Suppressor macrophage treated with lipopolysaccharide for 4 hours (primary cell): ENCODE measurements at regions not wholly inside any gene's neighbourhood (a gene's known extent, or its start where the extent isn't known, plus 50 kb on each side); places are given as distances from the start of the nearest gene placed in this dataset.
"Not testable (repeated sequence)": the region's sequence is repeated elsewhere in the genome, so short reads cannot be mapped to it uniquely, and the experiment has no call there.

ENCODE experiments used
- DNase-seq: peaks from one replicate; pipeline ENCODE4 v3.0.0-alpha.2; 2020

- DNase-seq: not testable (repeated sequence)
These were observed 748.5 kb downstream of the EPHA4 start for GRCh38 chr2:220823590-220823989.

- DNase-seq: no peak
These were observed 738.7 kb downstream of the EPHA4 start for GRCh38 chr2:220833446-220833845.

DNA sequence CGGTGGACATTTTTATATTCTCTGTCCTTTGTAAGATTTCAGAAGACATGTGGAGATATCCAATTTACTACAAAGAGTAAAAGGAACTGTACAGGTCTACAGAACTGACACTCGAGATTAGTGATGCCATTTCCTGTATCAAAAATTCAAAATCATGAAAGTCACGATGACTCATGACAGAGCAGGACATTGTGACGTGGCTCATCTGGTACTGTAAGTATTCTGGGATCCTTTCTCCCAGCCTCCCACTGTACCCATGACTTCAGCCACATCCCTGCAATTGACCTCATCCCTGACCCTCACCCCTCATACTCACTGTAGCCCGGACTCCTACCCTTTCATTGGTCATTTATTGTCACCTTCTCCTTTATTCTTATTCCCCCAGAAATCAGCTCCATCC, 736.5 kb downstream of the EPHA4 start:
- no peak for DNase-seq

- no peak for DNase-seq
These were observed 734.9 kb downstream of the EPHA4 start for GRCh38 chr2:220837226-220837625.

DNA sequence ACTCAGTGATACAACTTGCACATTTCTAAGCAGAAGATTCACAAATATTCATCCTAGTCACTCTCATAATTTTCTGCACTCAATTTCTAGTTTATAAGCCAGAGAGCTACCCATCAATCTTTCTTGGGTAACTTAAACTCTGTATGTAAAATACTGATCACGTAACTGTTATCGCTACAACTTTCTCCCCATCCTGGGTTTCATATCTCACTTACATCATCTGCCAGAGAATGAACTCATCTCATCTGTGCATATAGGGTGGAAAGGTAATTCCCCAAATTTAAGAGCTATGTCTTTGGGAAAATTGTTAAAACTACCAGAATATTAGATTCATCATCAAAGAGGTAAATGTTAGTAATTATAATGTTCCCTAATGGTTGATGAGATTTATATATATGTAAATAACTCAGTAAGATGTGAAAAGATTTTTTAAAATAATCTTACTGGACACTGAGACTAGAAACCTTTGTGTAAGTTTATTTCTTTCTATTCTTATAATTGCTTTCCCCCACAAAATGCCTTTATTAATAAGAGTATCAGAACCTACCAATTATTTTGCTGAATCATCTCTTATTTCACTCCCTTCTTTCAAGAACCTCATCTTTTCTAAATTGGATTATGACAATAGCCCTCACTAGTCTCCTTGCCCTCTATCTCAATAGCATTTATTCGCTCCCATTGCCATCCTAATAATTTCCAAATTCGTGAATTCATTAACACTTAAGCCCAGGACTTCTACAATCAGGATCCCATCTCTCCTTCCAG, 729.0 kb downstream of the EPHA4 start:
- DNase-seq: no peak

- DNase-seq: no peak
These were observed 726.3 kb downstream of the EPHA4 start for GRCh38 chr2:220845766-220846273.

DNA sequence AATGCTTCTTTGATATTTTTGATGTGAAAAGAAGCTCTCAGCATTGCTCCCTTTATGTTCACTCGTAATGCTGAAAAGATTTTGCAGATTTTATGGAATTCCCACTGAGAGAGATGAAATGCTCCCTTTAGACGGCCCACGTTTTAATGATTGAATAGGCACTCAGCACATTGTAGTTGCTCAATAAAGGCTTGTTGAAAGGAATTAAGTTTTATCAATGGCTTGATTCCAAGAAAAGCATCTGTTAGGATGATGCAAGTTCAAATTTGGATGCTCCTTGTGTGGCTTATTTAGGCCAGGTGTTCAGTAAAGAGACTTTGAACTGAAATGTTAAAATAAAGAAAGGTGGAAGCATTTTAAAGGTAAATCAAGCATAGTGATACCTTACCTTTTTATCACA, 725.1 kb downstream of the EPHA4 start:
- no peak for DNase-seq

DNA sequence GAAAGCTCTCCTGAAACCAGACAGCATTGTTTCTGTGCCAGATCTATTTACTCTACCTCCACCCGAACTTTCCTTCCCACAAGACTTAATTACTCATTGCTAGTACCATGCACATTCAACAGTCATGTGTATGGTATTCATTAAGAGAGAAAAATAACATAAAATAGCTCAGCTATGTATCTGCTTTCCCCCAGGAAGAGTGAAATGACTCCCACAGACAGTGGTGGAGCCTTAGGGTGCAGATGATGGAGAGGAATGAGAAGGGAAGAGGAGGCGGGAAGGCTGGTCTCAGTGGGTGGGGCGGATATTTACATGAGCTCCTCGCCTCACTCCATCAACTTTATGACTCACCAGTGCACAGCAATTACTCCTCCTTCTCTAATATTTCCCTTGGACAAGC, 724.5 kb downstream of the EPHA4 start:
- no peak for DNase-seq

- no peak for DNase-seq
These were observed 722.7 kb downstream of the EPHA4 start for GRCh38 chr2:220849433-220849832.

DNA sequence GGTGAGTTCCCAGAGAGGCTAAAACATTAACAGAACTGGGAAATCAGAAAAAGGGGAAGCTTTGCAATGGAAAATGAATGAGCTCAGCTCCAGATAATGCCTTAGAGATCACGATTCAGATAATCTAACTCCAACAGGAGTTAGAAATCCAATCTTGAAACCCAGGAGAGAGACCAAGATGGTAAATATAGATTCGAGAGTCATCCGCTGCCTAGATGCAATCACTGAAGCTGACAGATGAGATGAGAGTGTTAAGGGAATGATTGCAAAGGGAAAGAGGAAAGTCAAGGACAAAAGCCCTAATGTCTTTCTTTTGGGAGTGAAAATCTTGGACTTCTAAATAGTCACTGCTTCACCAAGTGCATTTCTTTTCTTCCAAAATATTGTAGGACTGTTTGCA, 722.0 kb downstream of the EPHA4 start:
- DNase-seq: no peak

- DNase-seq: no peak
These were observed 716.8 kb downstream of the EPHA4 start for GRCh38 chr2:220855296-220855695.

DNA sequence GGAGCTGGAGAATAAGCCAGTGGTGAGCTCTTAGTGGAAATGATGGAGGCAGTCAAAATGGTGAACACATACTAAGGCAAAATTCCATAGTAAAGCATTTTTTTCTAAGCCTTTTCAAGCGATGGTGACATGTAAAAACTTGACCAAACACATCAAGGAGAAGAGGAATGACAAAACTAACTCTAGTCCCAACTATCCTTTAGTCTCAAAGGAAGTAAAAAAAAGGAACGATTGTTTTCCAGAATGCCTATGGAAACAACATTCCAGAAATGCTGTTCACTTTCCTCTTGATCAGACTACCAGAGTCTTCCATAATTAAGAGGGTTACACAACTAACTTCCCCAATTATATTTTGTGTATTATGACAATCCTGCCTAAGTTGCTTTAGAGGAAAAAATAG, 715.6 kb downstream of the EPHA4 start:
- no peak for DNase-seq

DNA sequence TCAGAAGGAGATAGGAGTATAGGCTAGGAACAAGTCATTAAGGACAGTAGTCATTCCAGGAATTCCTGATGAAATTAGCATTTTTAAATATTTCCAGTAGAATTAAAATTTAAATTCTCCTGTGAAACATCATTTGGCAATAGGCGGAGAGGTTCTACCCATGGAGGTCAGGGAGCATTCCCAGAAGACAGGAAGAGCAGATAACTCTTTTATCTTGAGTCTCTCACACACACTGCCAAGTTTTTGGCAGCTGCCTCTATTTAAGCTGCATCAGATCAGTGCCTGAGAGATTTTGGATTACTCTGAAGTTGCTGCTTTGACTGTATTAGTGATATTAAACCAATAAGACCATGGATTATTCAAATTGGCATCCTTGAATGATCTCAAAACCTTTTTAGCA, 714.7 kb downstream of the EPHA4 start:
- no peak for DNase-seq

- no peak for DNase-seq
These were observed 714.0 kb downstream of the EPHA4 start for GRCh38 chr2:220858101-220858500.

DNA sequence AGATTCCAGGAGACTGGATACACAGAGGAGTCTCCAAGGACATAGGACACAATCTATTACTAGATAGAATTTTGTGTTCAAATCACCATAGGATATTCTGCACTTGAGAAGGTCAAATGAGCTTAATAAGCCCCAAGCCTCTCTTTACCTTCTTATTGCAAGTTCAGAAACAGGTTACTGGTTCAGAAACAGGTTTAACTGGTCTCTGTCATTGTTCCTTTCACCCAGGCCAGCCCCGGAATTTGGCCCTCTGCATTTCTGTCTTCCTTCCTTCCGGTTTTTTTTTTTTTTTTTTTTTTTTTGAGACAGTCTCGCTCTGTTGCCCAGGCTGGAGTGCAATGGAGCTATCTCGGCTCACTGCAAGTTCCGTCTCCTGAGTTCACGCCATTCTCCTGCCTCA, 700.2 kb downstream of the EPHA4 start:
- DNase-seq: no peak

- no peak for DNase-seq
These were observed 695.9 kb downstream of the EPHA4 start for GRCh38 chr2:220876080-220876824.

- no peak for DNase-seq
These were observed 694.6 kb downstream of the EPHA4 start for GRCh38 chr2:220877491-220877890.

DNA sequence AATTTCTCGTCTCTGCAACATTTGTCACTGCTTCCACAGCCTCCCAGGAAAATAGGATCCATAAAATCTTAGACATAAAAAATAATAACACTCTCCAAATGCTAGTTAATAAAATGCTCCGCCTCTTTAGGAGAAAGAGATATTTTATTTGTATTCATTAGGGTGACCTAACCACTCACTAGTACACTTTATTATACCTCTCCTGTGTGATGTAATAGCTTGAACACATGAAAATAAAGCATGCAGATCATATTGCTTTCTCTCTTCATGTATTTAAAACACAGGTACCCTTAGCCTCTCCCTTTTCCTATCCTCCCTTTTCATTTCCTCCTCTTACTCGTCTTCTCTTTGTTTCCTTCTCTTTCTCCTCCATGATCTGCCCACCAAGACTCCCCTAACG, 694.2 kb downstream of the EPHA4 start:
- no peak for DNase-seq

DNA sequence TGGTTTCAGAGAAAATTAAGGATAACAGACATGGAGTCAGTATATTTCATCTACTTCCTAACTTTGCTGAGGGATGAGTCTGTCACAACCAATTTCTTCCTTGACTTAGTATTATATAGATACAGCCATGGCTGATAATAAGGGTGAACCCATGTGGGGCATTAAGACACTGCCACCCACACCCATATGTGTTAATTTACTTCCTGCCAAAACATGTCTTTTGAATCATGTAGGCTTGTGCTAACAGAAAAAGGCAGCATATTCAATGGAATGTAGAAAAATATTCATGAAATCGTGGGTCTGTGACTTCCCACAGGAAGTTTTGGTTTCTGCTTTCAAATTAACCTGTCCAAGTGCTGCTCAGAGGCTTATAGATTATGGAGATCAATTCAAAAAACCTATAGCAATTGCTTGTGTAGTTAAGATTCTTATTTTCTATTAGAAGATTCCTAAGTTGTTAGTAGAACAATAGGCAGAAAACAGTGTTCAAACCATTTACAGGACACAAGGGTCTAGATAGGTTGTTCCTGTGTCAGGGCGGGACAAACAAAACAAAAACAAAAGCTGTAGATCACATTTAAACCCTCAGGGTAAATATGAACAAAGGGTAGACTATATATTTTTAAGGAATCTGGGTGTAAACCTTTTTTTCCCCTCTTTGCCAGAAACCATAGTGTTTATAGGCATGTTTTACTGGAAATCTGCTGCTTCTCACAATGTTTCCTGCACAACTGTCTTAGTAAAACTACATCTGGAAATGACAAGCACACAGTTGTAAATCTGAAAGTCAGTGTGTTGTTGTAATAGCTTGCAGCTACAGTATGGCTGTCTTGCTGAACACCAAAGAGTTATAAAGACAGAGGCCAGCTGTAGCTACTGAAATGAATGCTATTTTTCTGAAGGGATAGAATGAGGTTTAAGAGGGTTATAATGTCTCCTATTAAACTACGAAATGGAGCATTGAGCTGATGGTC, 691.2 kb downstream of the EPHA4 start:
- DNase-seq: no peak

DNA sequence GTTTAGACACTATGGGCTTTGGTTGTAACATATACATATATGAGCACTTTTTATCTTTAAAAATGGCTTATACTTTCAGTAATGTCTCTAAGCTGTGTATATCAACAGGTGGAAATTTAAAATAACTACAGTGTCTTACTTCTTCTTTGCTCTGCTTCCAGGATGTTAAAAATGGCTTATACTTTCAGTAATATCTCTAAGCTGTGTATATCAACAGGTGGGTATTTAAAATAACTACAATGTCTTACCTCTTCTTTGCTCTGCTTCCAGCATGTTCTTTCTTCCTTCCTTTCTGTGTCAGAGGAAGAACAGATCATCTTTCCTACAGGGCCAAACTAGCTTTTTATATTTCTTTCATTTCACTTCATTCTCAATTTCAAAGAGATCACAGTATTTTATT, 689.6 kb downstream of the EPHA4 start:
- no peak for DNase-seq

DNA sequence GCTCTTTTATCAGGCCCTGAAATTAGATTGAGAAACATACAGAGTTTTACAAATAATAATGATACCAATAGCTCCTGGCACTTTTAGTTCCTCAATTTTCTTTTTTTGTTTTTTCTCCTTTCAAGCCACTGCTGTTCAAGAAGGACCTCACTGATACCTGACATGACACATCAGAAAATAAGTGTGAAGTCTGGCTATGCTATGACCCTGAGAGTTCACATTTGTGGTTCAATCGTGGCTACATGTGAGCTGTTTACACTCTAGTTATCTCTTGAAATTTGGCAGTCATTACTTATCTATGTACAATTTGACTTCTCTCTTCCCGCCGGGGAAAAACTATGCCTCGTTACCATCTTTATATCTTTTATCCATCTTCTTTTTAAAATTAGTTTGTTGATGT, 686.5 kb downstream of the EPHA4 start:
- no peak for DNase-seq

GRCh38 chr2:220887271-220887870, 684.7 kb downstream of the EPHA4 start:
- DNase-seq: no peak

DNA sequence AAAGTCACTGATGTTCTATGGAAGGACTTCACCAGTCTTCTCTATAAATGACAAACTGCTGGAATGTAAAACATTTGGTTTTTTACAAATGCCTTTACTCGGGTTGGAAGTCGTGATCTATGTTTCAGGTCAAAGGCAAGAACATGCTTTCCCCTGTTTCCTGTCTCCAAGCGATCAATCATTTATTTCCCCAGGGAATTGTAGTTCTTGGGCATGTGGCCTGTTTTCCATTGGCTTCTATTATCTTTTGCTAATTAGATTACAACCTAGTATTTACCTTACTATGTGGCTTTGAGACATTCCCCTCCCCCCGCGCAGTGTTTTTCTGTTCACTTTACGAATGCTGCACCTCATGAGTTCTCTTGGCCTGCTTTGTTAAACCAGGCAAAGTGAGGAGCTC, 684.2 kb downstream of the EPHA4 start:
- DNase-seq: no peak
